GM12864 (cell line): ENCODE measurements at regions not wholly inside any gene's neighbourhood (a gene's known extent, or its start where the extent isn't known, plus 50 kb on each side); places are given as distances from the start of the nearest gene placed in this dataset.

Source experiments
- DNase-seq: peaks from one replicate; pipeline ENCODE4 v3.0.0-alpha.2; 2011; ENCODE audit warnings: low read depth
- H3K4me3 ChIP-seq: 2 replicates; pipeline ENCODE4 v1.5.1; 2011; ENCODE audit warnings: mild to moderate bottlenecking, low read depth, low read length, control low read depth
- CTCF ChIP-seq: IDR thresholded peaks from 2 replicates; pipeline ENCODE4 v1.5.1; 2011; ENCODE audit warnings: low read depth, mild to moderate bottlenecking, moderate library complexity, low read length, control low read depth, inconsistent platforms; ENCODE audit errors: missing control alignments

DNA sequence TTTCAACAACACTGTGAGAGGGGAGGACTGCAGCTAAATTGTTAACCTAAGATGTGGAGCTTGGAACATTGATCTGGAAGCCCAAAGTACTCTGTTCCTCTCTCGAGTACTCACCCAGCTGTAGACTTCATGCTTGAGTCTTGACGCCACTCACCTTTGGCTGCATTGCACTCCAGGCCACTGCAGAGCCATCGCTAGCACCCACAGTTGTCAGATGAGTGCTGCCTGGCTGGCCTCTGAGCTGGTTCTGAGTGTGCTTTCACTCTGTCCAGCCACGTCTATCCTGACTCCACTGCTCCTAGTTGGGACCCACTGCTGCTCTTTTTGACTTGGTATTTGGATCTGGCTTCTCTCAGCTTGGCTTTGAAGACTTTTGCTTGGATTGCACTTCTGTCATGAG, 552.1 kb downstream of the DCDC2C start:
- DNase-seq = no peak
- no peak overlapping the region for H3K4me3 ChIP-seq

DNA sequence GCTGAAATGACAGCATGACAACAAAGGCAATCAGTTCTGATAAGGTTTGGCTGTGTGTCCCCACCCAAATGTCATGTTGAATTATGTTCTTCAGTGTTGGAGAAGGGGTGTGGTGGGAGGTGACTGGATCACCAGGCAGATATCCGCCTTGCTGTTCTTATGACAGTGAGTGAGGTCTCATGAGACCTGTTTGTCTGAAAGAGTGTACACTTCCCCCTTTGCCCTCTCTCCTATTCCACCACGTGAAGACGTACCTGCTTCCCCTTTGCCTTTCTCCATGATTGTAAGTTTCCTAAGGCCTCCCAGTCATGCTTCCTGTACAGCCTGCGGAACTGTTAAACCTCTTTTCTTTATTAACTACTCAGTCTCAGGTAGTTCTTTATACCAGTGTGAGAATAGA, 553.0 kb downstream of the DCDC2C start:
- TF ChIP-seq CTCF = no peak
- no peak overlapping the region for H3K4me3 ChIP-seq
- DNase-seq = no peak

More for the DNA sequence above, 552.1 kb downstream of the DCDC2C start:
- no peak for TF ChIP-seq CTCF

DNA sequence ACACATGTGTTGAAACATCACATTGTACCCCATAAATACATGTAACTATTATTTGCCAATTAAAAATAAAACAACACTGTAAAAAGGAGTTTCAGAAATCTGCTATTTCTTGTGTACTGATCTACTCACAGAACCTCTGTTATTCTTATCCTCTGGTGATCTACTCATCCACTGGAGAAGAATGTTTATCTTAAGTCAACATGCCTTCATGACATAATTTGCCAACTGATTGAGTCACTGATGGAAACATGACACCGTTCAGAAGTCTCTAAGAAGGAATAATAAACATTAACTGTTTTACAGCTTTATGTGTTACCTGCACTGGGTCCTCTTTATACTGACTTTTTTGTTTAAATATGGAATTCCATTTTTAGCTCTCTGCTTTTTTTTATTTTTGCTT, 555.2 kb downstream of the DCDC2C start:
- TF ChIP-seq CTCF = no peak

DNA sequence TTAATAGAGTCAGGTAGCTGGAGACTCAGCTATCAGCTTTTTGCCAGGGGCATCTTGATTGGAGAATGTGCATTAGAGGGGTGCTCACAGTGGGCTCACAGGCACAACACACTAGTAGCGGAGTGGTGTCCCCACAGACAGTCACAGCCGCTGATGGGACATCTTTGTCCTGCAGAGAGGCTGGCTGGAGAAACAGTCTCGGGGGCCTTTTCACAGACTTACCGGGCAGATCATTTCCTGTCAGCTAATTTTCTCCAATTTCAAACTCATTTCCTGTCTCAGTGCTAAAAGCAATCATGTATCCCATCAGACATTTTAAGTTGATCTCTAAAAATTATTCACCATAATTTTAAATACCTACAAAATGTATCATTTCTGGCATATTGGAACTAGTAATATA, 562.6 kb downstream of the DCDC2C start:
- H3K4me3 ChIP-seq = no peak overlapping the region
- no peak for TF ChIP-seq CTCF
- DNase-seq = no peak

More for the DNA sequence above, 555.2 kb downstream of the DCDC2C start:
- H3K4me3 ChIP-seq = no peak overlapping the region
- no peak for DNase-seq

GRCh38 chr2:4269885-4270284, 566.5 kb downstream of the DCDC2C start:
- no peak overlapping the region for H3K4me3 ChIP-seq
- TF ChIP-seq CTCF = no peak
- no peak for DNase-seq

DNA sequence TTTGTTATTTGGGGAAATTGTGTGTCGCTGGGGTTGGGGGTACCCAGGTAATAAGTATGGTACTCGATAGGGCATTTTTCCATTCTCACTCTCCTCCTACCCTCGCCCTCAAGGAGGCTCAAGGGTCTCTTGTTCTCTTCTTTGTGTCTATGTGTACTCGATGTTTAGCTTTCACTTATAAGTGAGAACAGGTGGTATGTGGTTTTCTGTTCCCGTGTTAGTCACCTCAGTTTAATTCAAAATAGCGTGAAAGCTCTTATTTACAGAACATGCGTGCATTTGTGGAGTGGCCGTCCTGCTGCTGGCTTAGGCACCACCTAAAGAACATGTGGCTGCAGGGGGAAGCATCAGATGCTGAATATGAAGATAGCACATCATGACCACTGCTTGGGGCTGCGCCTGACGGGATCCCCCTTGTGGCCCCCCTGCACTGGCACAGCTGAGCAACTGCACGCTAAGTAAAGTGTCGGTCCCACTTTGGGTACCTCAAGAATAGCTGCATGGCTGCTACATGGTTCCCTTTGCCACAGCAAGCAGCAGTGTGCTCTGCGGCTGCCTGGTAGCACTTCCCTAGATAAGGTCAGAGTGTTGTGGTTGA, 569.0 kb downstream of the DCDC2C start:
- no peak for DNase-seq
- no peak overlapping the region for H3K4me3 ChIP-seq
- no peak for TF ChIP-seq CTCF

DNA sequence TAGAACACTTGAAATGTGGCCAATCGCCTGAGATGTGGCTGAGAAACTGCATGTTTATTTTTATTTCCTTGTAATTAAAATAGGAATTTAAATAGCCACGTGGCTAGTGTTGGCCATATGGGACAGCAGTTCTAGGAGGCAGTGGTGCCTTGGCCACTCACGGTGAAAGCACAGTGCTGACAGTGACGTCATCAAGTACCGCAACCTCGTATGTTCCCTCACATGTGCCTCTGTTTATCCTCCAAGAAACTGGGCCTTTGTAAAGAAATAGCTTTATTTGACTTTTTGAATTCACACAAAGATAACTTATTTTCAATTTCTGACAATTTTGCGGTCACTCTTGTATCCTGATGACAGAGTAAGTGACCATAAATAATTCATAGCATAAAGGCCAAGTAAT, 575.0 kb downstream of the DCDC2C start:
- no peak overlapping the region for H3K4me3 ChIP-seq
- no peak for DNase-seq
- no peak for TF ChIP-seq CTCF
